ENCODE measurements at regions not wholly inside any gene's neighbourhood (a gene's known extent, or its start where the extent isn't known, plus 50 kb on each side); places are given as distances from the start of the nearest gene placed in this dataset.

DNA sequence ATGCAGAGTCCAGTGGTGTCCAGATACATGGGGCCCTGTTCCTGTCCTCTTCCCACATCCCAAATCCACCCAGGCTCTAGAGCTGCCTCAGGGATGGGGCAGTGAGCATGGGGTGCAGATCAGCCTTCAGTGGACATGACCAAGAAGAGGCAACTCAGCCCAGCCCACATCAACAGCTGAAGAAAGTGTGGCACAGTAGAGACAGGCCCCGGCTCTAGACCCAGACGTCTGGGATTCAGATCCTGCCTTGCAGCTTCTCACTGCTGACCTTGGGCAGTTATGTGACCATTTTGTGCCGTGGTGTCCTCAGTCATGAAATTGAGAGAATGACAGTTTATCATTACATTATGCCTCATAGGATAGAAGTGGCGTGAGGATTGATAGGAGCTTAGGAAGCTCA, 54.6 kb upstream of the CST7 start:
- DNase-seq (ENCODE audit: low read depth in 2 of 3, low spot score in 2 of 3): no peak

DNA sequence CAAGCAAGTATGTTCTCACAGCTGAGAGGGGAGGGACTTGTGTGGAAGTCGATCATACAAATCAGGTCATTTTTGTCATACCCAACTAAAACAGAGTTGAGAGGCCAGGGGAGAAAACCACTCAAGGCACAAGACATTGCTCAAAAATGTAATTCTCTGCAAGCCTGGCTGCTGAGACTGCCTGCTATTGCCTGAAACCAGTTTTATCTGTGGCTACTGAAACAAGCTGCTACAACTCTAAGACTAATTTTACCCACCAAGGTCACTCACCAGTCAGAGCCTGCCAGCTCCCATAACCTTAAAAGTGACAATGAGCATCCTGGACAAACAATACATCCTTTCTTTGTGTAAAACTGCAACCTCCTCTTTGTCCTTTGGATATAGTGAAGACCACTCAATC, 54.1 kb upstream of the CST7 start:
- no peak for DNase-seq (ENCODE audit: low read depth in 2 of 3, low spot score in 2 of 3)

DNA sequence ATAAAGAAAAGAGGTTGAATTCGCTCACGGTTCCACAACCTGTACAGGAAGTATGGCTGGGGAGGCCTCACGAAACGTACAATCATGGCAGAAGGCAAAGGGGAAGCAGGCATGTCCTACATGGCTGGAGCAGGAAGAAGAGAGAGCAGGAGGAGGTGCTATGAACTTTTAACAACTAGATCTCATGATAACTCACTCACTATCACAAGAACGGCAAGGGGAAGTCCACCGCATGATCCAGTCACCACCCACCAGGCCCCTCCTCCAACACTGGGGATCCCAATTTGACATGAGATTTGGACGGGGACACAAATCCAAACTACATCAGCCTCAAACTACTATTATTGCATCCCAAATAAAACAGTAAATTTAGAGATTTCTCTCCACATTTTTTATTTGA, 53.6 kb upstream of the CST7 start:
- no peak for DNase-seq (ENCODE audit: low read depth in 2 of 3, low spot score in 2 of 3)

DNA sequence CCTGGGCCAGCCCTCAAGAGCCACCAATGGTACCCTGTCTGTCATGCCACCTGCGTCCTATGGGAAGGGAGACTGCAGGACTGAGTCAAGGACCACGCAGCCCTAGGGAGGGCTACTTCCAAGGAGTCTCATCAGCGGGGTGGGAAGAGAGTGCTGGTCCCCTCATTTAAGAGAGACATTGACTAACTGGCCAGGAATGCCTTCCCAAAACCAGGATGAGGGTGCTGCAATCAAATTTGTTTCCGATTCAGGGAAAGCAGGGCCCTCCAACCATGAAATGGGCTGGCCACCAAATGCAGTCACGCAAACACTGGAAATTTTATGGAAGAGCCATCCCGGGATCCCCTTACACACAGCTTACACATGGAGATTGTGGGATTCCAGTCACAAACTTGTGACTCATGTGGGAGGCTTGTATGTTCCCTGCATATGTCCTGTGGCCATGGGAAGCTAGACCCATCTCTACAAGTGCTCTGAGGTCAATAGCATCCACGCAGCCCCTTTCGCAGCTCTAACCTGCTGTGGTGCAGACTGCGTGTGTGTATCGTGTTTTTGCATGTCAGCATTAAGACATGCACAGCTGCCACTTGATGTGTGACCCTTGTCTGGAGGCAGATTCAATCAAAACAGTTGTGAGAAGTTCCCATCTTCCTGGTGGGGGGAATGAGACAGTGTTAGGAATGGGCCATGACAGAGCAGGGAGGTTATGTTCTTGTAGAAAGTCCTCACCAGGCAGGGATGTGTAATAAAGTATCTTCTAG, 53.0 kb upstream of the CST7 start:
- DNase-seq (ENCODE audit: low read depth in 2 of 3, low spot score in 2 of 3): no peak

DNA sequence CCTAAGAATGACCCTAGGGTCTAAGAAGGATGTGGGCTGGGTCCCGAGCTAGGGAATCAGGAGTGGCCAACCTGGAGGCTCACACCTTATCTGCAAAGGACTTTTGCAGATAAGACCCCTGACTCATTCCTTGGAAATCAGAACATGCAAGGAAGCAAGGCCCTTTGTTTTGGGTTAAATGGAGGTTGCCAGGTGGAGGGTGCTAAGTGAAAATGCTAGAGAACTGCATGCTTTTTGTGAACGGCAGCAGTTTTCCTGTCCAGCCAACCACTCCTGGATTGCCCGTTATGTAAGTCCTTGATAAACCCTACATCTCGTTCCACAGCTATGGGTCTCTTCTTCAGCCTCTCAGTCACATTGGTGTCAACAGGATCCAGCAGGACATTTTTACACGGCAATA, 52.1 kb upstream of the CST7 start:
- DNase-seq (ENCODE audit: low read depth in 2 of 3, low spot score in 2 of 3): no peak

DNA sequence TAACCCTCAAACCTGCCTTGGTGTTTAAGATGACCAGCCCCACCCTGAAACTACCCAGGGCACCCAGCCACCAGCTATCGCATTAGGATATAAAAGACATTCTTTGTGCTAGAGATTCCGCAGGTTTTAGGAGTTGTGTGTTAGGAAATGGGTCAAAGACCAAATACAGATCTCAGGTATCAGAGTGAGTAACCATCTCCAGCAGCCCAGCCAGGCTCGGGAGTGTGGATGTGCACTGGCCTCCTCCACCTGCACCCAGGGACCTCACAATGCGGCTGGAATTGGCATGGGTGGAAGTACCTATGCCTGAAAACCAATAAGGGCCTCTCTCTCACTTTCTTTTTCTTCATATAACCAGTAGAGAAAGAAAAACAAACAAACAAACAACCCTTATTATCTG, 51.1 kb upstream of the CST7 start:
- DNase-seq (ENCODE audit: low read depth in 2 of 3, low spot score in 2 of 3): no peak

DNA sequence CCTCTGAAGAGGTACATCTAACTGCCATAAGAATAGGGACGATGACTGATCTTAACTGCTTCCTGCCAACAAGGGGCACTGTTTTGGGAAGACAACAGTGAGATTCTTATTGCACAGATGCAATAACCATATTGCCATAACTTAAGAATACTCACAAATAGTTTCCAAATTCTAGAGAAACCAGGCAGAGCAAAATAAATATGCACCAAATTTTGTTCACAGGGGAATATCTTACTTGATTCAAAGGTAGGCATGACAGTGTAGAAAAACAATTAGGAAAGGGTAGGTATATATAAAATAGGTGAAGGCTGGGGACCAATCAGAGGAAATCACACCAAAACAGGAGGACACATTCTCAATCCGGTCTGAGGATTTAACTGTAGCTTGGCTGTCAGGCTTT, 49.9 kb upstream of the CST7 start:
- DNase-seq (ENCODE audit: low read depth in 2 of 3, low spot score in 2 of 3): no peak
